NT2/D1 (cell line): ENCODE measurements at regions not wholly inside any gene's neighbourhood (a gene's known extent, or its start where the extent isn't known, plus 50 kb on each side); places are given as distances from the start of the nearest gene placed in this dataset.

Experiments used
- SUZ12 ChIP-seq: IDR thresholded peaks from 2 replicates; pipeline ENCODE4 v1.6.1; 2011; ENCODE audit not compliant: insufficient read length, insufficient read depth; ENCODE audit errors: extremely low read depth
- YY1 ChIP-seq: IDR thresholded peaks from 2 replicates; pipeline ENCODE4 v1.6.1; 2011; ENCODE audit not compliant: insufficient read length, insufficient read depth
- ZNF274 ChIP-seq: IDR thresholded peaks from 2 replicates; pipeline ENCODE4 v1.6.1; 2011; ENCODE audit warnings: mild to moderate bottlenecking, low read depth, low read length

DNA sequence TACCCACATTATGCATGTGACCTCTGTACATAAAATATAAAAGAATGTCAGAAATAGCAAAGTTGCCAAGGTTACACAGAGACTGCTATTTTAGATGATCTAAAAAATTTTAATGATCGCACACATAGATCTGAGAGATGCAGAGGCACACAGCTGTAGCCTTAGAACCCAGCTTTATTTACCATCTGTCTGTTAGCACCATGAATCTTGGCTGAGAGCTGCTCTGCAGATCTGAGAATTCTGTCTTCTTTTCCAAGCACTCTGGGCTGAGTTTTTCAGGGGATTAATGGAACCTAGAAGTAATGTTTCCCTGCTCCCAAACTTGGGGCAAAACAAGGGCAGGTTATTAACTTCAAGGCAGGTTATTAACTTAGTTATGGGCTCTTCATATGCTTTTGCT is 248.7 kb upstream of the JAG1 start:
- no peak for TF ChIP-seq ZNF274
- TF ChIP-seq YY1 = no peak
- TF ChIP-seq SUZ12 = no peak
